Activated CD4-positive, CD25-positive, alpha-beta regulatory T cell treated with anti-CD3 and anti-CD28 coated beads, Interleukin-2, amount 50 U/mL, for 16 hours (primary cell): ENCODE measurements at regions not wholly inside any gene's neighbourhood (a gene's known extent, or its start where the extent isn't known, plus 50 kb on each side); places are given as distances from the start of the nearest gene placed in this dataset.
A peak's percentile ranks its signal among the peaks of the same experiment; 100 is the strongest.

Experiments used
- DNase-seq: peaks from one replicate; pipeline ENCODE4 v3.0.0-alpha.2; 2020; ENCODE audit warnings: low read depth, low spot score

DNA sequence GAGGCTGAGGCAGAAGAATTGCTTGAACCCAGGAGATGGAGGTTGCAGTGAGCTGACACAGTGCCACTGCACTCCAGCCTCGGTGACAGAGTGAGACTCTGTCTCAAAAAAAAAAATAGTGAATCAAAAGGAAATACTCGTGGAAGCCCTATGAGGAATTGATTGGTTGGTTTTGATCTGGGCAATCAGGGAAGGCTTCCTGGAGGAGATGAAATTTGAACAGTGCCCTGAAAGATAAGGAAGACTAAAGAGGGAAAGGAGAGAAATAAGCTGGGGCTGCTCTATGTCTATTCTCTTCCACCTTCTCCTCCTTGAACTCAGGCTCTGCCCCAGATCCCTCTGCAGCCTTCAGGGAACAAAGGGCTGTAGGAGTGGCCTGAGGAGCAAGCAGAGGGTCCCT is 54.1 kb downstream of the IRF2BPL start:
- DNase-seq = no peak

- no peak for DNase-seq
Measured at GRCh38 chr14:76971549-76971948, 57.0 kb downstream of the IRF2BPL start.

GRCh38 chr14:76968621-76969063 is 59.9 kb downstream of the IRF2BPL start:
- DNase-seq = no peak

DNA sequence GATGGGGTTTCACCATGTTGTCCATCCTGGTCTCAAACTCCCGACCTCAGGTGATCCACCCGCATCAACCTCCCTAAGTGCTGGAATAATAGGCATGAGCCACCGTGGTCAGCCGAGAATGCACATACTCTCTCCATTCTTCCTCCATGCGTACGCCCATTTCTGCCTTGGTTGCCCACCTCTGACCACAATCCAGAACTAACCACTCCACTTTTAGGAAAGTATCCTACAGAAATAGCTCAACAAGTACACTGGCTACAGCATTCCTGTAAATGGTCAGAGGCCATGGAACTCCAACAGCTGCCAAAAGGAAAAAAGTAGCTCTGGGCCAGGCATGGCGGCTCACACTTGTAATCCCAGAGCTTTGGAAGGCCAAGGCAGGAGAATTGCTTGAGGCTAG is 60.7 kb downstream of the IRF2BPL start:
- no peak for DNase-seq

- no peak for DNase-seq
Measured at GRCh38 chr14:76965232-76965631, 63.3 kb downstream of the IRF2BPL start.

- DNase-seq = no peak
Measured at GRCh38 chr14:76964695-76965094, 63.8 kb downstream of the IRF2BPL start.

DNA sequence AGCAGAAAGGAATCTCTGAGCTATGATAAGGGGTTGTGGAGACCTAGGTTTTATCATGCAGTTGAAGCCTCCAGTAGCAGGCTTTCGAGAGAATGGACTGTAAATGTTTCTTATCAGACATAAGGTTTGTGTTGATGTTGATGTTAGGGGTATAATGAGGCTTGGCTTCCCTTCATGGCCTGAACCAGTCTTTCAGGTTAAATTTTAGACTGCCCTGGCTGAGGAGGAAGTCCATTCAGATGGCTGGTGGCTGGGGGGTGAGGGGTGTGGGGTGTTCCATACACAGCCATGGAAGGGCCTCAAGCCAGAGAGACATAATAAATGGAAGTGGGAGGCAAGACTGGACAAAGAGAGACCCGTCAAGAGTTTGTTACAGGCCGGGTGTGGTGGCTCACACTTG is 65.1 kb downstream of the IRF2BPL start:
- DNase-seq = no peak

DNA sequence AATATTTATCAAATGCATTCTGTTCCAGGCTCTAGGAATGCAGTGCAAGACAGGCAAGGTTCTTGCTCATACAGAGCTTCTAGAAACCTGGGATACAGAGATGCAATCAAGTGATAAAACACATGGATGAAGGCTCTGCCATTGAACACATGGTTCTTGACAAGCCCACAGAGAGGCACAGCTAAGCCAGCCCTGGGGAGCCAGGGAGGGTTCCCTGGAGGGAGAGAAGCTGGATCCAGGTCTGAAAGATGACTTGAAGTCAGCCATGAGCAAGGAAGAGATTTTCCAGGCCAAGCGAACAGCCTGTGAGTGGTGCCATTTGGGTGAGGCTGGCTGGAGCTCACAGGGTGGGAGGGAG is 66.2 kb downstream of the IRF2BPL start:
- DNase-seq = no peak

GRCh38 chr14:76961631-76962302 is 66.7 kb downstream of the IRF2BPL start:
- DNase-seq = peak; percentile 89

- DNase-seq = no peak
Measured at GRCh38 chr14:76958980-76959710, 69.4 kb downstream of the IRF2BPL start.

DNA sequence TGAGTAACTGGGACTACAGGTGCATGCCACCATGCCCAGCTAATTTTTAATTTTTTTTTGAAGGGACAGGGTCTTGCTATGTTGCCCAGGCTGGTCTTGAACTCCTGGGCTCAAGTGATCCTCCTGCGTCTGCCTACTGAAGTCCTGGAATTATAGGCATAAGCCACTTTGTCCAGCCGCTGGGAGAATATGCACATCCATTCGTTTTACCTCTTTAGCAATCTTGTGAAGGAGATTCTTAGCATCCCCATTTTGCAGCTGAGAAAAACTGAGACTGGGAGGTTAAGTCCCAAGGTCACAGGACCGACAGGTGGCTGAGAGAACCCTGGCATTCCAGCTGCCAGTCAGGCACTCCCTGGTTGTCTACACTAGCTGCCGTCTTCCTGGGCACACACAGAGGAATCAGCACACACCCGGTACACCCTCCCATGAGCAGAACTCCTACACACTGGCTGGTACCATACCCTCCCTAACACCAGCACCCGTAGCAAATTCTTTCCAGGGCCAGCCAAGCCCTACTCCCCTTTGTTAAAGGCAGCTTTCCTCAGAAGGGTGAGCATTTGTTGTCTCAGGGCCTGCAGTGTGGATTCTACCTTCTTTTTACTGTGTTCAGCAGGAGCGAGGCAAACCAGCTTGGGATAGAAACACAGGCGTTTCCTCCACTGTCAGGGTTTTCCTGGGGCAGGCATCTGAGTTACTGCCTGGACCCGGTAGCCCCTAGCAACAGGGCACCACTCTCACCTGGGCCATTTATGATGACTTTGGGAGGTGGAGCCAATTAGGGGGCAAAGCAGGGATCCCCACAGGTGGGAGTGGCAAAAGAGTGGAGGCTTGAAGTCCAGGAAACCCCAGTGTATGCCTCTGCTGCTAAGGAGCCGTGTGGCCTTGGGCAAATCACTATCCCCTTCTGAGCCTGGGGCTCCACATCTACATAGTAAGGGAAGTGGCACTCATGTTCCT is 70.2 kb downstream of the IRF2BPL start:
- no peak for DNase-seq

DNA sequence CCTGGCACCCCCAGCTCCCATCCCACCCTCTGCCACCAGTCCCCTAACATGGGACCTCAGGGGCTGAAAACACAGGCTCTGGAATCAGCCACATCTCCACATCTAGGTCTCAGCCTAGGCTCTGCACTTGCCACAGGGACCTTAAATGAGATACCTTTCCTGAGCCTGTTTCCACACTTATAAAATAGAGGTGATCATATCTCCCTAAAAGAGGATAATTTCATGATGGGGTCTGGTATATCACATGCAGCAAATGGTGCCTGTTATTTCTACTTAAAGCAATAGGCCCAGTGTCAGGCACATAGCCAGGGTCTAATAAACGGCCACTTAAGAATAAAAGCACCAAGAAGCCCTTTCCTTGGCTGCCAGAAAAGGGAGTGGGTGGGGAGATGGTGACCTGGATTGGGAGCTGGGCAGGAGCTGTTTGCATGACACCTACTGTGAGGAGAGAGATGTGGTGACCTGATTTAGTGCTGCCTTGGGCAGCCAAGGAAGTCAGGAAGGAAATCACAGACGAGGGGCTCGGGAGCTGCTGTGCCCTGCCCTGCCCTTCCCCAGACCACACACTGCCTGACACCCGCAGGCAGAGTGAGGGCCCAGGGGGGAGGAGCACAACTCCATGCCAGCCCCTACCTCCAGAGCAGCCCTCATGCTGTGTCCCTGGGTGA is 71.2 kb downstream of the IRF2BPL start:
- DNase-seq = no peak

- DNase-seq = peak; percentile 75
Measured at GRCh38 chr14:76956316-76957090, 72.0 kb downstream of the IRF2BPL start.

DNA sequence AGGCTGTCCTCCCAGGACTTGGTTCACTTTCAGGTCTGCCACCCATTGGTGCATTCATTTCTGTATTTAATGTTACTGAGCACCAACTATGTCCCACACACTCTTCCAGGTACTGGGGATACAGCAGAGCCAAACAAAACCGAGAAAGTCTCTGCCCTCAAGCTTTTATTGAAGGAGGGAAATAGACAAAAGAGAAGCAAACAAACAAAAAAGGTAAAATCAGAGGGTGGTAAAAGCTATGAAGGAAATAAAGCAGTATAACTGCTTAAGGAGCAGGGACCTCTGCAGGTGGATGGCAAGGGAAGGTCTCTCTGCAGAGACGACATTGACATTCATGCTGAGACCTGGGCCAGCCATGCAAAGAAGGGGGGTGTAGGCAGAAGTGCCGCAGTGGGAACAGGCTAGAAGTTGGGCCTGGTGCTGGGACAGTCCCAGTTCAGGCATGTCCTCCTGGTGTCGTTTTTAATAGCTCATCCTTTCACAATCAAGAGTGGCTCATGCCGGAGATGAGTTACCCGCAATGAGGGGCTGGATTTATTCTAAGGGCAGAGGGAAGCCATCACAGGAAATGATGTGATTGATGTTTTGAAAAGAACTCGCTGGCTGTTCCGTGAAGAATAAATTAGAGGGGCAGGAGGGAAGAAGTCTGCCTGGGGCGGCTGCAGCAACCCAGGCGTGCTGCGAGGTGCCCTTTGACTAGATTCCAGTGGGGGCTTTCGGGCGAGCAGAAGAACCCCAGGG is 72.8 kb downstream of the IRF2BPL start:
- DNase-seq = peak; percentile 40

DNA sequence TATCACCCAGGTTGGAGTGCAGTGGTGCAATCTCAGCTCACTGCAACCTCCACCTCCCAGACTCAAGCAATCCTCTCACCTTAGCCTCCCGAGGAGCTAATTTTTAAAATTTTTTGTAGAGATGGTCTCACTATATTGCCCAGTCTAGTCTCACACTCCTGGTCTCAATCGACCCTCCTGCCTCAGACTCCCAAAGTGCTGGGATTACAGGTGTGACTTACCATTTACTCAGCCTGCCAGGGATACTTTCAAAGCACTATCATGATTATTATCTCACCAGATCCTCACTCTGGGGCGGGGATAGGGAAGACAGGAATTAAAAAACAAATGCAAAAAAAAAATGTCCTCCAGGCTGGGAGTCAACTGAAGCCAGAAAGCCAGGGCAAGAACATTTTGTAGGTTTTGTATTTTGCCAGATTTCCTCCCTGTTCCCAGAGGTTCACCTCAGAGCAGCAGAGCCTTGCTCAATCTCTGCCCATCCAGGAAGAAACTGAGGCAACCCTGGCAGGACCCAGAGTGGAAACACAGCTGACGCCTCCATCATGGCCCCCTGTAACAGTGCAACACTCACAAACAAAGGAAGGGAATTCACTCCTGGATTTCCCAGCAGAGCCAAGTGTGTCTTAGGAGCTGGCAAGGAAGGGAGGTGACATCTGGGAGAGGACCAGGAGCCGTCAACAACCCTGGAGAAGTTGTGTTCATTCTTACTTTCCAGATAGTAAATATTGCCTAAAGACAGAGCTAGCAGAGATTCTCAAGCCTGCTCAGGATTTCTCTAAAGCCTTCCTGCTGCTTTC is 73.9 kb downstream of the IRF2BPL start:
- DNase-seq = no peak

- DNase-seq = no peak
Measured at GRCh38 chr14:76953311-76953945, 75.1 kb downstream of the IRF2BPL start.

- no peak for DNase-seq
Measured at GRCh38 chr14:76951166-76951565, 77.3 kb downstream of the IRF2BPL start.

DNA sequence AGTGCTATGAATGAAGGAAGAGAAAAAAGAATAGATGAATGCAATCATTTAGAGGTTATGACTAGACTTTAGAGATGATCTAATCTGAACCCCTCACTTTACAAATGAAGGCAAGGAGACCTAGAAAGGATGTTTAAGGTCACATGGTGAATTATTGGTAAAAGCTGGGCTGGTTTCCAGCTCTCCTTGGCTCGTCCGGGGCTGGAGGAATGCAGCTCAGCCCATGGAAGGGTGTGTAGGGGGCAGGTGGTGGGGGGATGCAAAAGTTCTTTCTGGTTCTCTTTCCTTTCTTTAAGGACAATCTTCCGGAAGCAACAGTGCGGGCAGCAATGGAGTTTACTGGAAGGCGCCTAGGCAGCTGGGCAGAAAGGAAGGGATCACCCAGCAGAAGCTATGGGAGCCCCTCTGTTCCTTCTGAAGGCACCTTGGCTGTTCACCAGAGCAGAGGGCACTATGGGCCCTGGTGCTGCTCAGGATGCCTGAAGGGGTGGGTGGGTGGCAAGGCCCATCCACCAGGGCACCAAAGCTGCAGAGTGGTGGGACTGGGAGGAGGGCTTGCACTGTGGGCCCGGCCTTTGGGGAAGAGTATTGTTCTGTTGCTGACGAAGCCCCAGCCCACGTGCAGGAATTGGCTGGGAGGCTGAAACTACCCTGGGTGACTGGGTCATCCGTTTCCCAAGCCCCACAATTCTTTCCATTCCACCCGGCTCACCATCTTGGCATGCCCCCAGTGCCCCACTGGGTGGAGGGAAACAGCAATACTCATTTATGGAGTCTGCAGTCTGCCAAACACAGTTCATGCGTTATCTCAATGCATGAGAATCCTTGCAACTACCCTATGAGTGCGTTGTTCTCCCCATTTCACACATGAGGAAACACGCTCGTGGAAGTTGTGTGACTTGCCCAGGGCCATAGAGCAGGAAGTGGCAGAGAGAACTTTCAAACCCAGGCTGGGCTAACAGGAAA is 78.2 kb downstream of the IRF2BPL start:
- no peak for DNase-seq
